ENCODE measurements at regions not wholly inside any gene's neighbourhood (a gene's known extent, or its start where the extent isn't known, plus 50 kb on each side); places are given as distances from the start of the nearest gene placed in this dataset.

GRCh38 chr4:125837493-125838201 is 522.9 kb downstream of the FAT4 start:
- TF ChIP-seq YY1 (IDR thresholded peaks at IDR 0.05; ENCODE audit: insufficient read depth, insufficient read length), result no peak
- TF ChIP-seq SUZ12 (IDR thresholded peaks at IDR 0.05; ENCODE audit: extremely low read depth, insufficient read depth, insufficient read length), result no peak
- TF ChIP-seq ZNF274 (IDR thresholded peaks at IDR 0.05; ENCODE audit: low read depth, low read length), result no peak
